Fibroblast of lung (primary cell): ENCODE measurements at regions not wholly inside any gene's neighbourhood (a gene's known extent, or its start where the extent isn't known, plus 50 kb on each side); places are given as distances from the start of the nearest gene placed in this dataset.

Experiments
- DNase-seq, 2 donors: peaks; one replicate each; pipeline versions ENCODE4 v3.0.0 to v3.0.0-alpha.2; 2010; ENCODE audit warnings: low read depth in 2 of 2
- H2AFZ ChIP-seq: 2 replicates; pipeline ENCODE4 v1.5.1; 2012; ENCODE audit warnings: low read length, control low read depth, inconsistent platforms
- H3K27ac ChIP-seq: 2 replicates; pipeline ENCODE4 v1.5.1; 2011; ENCODE audit warnings: low read length, control low read depth; ENCODE audit not compliant: insufficient read depth
- H3K27me3 ChIP-seq: 2 replicates; pipeline ENCODE4 v1.5.1; 2011; ENCODE audit warnings: mild to moderate bottlenecking, low read length; ENCODE audit not compliant: control insufficient read depth, insufficient read depth
- H3K36me3 ChIP-seq: 2 replicates; pipeline ENCODE4 v1.5.1; 2011; ENCODE audit warnings: low read length; ENCODE audit not compliant: control insufficient read depth, insufficient read depth
- H3K4me1 ChIP-seq: 2 replicates; pipeline ENCODE4 v1.5.1; 2011; ENCODE audit warnings: low read length; ENCODE audit not compliant: control insufficient read depth, insufficient read depth; ENCODE audit errors: extremely low read depth
- H3K4me2 ChIP-seq: 2 replicates; pipeline ENCODE4 v1.5.1; 2011; ENCODE audit warnings: low read length, control low read depth; ENCODE audit not compliant: insufficient read depth; ENCODE audit errors: extremely low read depth
- H3K4me3 ChIP-seq, 4 experiments: fragments of 200-600 bp in 1 of 4; sonication (generic) in 1 of 4; replicated peaks in 1 of 4; 2 replicates each; pipeline ENCODE4 v1.5.1; 2011 to 2016; ENCODE audit warnings: low read length in 4 of 4, low read depth in 3 of 4, mild to moderate bottlenecking in 3 of 4, control low read depth in 2 of 4, inconsistent platforms in 1 of 4, mixed read lengths in 1 of 4; ENCODE audit not compliant: insufficient read depth in 1 of 4; ENCODE audit errors: control extremely low read depth in 1 of 4
- H3K79me2 ChIP-seq: 2 replicates; pipeline ENCODE4 v1.5.1; 2012; ENCODE audit warnings: mild to moderate bottlenecking, low read length, inconsistent platforms; ENCODE audit not compliant: control insufficient read depth, insufficient read depth
- H3K9ac ChIP-seq: 2 replicates; pipeline ENCODE4 v1.5.1; 2011; ENCODE audit warnings: mild to moderate bottlenecking, low read length, control low read depth; ENCODE audit not compliant: insufficient read depth
- H3K9me3 ChIP-seq: 2 replicates; pipeline ENCODE4 v1.5.1; 2012; ENCODE audit warnings: low read depth, low read length; ENCODE audit not compliant: control insufficient read depth, insufficient read depth
- H4K20me1 ChIP-seq: 2 replicates; pipeline ENCODE4 v1.5.1; 2011; ENCODE audit warnings: low read length; ENCODE audit not compliant: control insufficient read depth, insufficient read depth; ENCODE audit errors: extremely low read depth
- EZH2 ChIP-seq: IDR thresholded peaks from 2 replicates; pipeline ENCODE4 v1.5.1; 2012; ENCODE audit warnings: low read length, control low read depth, mild to moderate bottlenecking; ENCODE audit errors: missing control alignments
- TF ChIP-seq, protein P1 (sequence below), 2 donors: IDR thresholded peaks in 1 of 2; conservative IDR thresholded peaks in 1 of 2; 1 replicate in 1 of 2; 2 replicates in 1 of 2; pipeline ENCODE4 v1.5.1; 2011 to 2012; ENCODE audit warnings: low read length in 2 of 2, control low read depth in 1 of 2, inconsistent platforms in 1 of 2, low read depth in 1 of 2, mild to moderate bottlenecking in 1 of 2

DNA sequence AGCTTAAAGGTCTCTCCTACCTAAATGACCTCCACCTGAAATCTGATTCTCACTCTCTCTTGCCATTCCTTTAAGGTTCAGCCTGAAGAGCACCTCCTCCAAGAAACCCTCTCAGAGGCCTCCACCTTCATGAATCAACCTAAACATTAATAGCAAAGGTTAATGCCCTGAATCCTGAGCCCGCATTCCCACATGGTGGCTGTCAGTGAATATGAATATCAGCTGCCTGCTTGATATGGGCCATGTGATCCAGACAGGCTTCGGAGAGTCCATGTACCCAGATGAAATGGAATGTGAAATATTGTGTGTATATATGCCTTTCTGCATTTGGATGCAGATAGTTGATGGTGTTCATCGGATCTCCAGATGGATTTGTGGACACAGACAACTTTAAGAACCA, 317.5 kb downstream of the TOX3 start:
- Histone ChIP-seq H3K36me3 (no peaks in the 10 kb centered on the region), H3K27me3 (no peaks in the 10 kb centered on the region), H2AFZ (no peak overlapping the region), H3K4me3 (no peak overlapping the region), H3K4me1 (no peaks in the 10 kb centered on the region), H4K20me1 (no peaks in the 10 kb centered on the region), H3K79me2 (no peaks in the 10 kb centered on the region), H3K27ac (no peak overlapping the region), H3K9ac (no peak overlapping the region), H3K4me2 (no peak overlapping the region), H3K9me3 (no peaks in the 10 kb centered on the region)
- TF ChIP-seq EZH2, result no peak
- TF ChIP-seq, protein P1, sequence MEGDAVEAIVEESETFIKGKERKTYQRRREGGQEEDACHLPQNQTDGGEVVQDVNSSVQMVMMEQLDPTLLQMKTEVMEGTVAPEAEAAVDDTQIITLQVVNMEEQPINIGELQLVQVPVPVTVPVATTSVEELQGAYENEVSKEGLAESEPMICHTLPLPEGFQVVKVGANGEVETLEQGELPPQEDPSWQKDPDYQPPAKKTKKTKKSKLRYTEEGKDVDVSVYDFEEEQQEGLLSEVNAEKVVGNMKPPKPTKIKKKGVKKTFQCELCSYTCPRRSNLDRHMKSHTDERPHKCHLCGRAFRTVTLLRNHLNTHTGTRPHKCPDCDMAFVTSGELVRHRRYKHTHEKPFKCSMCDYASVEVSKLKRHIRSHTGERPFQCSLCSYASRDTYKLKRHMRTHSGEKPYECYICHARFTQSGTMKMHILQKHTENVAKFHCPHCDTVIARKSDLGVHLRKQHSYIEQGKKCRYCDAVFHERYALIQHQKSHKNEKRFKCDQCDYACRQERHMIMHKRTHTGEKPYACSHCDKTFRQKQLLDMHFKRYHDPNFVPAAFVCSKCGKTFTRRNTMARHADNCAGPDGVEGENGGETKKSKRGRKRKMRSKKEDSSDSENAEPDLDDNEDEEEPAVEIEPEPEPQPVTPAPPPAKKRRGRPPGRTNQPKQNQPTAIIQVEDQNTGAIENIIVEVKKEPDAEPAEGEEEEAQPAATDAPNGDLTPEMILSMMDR (conservative IDR thresholded peaks at IDR 0.05 in 1 of 2, IDR thresholded peaks at IDR 0.05 in 1 of 2; ENCODE audit: low read depth in 1 of 2, low read length in 2 of 2), result no peak
- DNase-seq, result no peak

DNA sequence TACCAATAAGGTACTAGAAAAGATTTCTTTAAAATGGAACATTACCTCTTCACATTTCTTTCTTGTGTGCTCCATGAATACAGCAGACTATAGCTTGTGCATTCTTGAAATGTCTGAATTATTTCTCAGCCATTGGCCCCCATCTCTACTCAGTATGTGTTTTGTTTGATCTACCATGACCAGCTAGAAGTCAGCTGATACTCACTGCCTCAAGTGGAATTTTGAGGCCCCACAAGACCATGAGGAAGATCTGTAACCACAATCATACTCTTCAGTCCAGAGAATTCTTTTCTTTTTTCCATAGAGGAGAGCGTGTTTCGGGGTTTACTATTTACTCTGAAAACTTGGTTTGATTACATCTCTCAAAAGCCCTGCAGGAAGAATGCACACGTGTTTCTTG, 319.1 kb downstream of the TOX3 start:
- no peaks in the 10 kb centered on the region for H4K20me1 ChIP-seq
- no peak overlapping the region for H3K4me3 ChIP-seq
- H3K27ac ChIP-seq, result no peak overlapping the region
- H3K9me3 ChIP-seq, result no peaks in the 10 kb centered on the region
- no peaks in the 10 kb centered on the region for H3K79me2 ChIP-seq
- peak in 1 of 2 donors; percentile 55 for DNase-seq
- no peaks in the 10 kb centered on the region for H3K4me1 ChIP-seq
- no peak overlapping the region for H2AFZ ChIP-seq
- no peak overlapping the region for H3K9ac ChIP-seq
- no peak for TF ChIP-seq EZH2
- TF ChIP-seq, protein P1 (conservative IDR thresholded peaks at IDR 0.05 in 1 of 2, IDR thresholded peaks at IDR 0.05 in 1 of 2; ENCODE audit: low read depth in 1 of 2, low read length in 2 of 2), result no peak
- no peaks in the 10 kb centered on the region for H3K36me3 ChIP-seq
- H3K4me2 ChIP-seq, result no peak overlapping the region
- H3K27me3 ChIP-seq, result no peaks in the 10 kb centered on the region

DNA sequence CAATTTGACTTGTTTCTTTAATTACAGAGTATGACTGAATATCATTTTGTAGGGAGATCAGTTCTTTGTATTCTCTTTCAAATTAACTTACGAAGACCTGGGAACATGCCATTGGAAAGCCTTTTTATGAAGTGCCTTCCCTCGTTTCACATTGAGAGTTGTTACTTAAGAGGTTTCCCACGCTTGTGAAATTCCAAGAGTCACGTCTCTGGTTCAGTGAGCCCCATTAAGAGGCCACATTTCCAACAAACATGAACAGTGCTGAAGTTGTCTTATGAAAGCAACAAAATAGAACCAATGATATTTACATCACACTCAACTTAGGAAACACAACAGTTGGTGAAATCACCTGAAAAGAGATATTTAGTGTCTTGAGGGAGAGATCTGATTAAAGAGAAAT, 334.1 kb downstream of the TOX3 start:
- Histone ChIP-seq H2AFZ (no peak overlapping the region), H4K20me1 (no peaks in the 10 kb centered on the region), H3K4me2 (no peak overlapping the region), H3K4me3 (no peak overlapping the region), H3K9ac (no peak overlapping the region), H3K4me1 (no peaks in the 10 kb centered on the region), H3K79me2 (no peaks in the 10 kb centered on the region), H3K9me3 (no peaks in the 10 kb centered on the region), H3K27ac (no peak overlapping the region), H3K27me3 (no peaks in the 10 kb centered on the region), H3K36me3 (no peaks in the 10 kb centered on the region)
- TF ChIP-seq EZH2, result no peak
- TF ChIP-seq, protein P1 (conservative IDR thresholded peaks at IDR 0.05 in 1 of 2, IDR thresholded peaks at IDR 0.05 in 1 of 2; ENCODE audit: low read depth in 1 of 2, low read length in 2 of 2), result no peak
- no peak for DNase-seq
